ENCODE measurements at regions not wholly inside any gene's neighbourhood (a gene's known extent, or its start where the extent isn't known, plus 50 kb on each side); places are given as distances from the start of the nearest gene placed in this dataset.

- Histone ChIP-seq H3K9me3 (ENCODE audit: low read length) (no peaks in the 10 kb centered on the region), H3K79me2 (ENCODE audit: low read length) (no peaks in the 10 kb centered on the region), H4K20me1 (ENCODE audit: insufficient read depth, low read depth, low read length) (no peaks in the 10 kb centered on the region), H3K27me3 (ENCODE audit: low read length) (no peaks in the 10 kb centered on the region), H2AFZ (ENCODE audit: low read length) (no peak overlapping the region), H3K9me2 (replicated peaks; ENCODE audit: insufficient read depth, low read length) (no peaks in the 10 kb centered on the region), H3K27ac (ENCODE audit: low read length) (no peak overlapping the region), H3K4me3 (ENCODE audit: low read length) (no peak overlapping the region), H3K9ac (ENCODE audit: low read length) (no peak overlapping the region), H3K36me3 (ENCODE audit: insufficient read depth, low read length) (no peaks in the 10 kb centered on the region), H3K4me2 (ENCODE audit: low read depth, low read length, poor library complexity, severe bottlenecking) (no peak overlapping the region), H3K4me1 (ENCODE audit: low read length) (no peaks in the 10 kb centered on the region)
- DNase-seq, result no peak
These were observed 284.6 kb downstream of the INHBA start for GRCh38 chr7:41418337-41418736.

- no peak overlapping the region for H3K4me3 ChIP-seq (ENCODE audit: low read length)
- no peaks in the 10 kb centered on the region for H3K9me3 ChIP-seq (ENCODE audit: low read length)
- no peaks in the 10 kb centered on the region for H3K27me3 ChIP-seq (ENCODE audit: low read length)
- no peaks in the 10 kb centered on the region for H4K20me1 ChIP-seq (ENCODE audit: insufficient read depth, low read depth, low read length)
- no peak overlapping the region for H3K27ac ChIP-seq (ENCODE audit: low read length)
- H3K9me2 ChIP-seq (replicated peaks; ENCODE audit: insufficient read depth, low read length), result no peaks in the 10 kb centered on the region
- no peaks in the 10 kb centered on the region for H3K79me2 ChIP-seq (ENCODE audit: low read length)
- DNase-seq, result no peak
- no peaks in the 10 kb centered on the region for H3K36me3 ChIP-seq (ENCODE audit: insufficient read depth, low read length)
- no peak overlapping the region for H2AFZ ChIP-seq (ENCODE audit: low read length)
- H3K9ac ChIP-seq (ENCODE audit: low read length), result no peak overlapping the region
- H3K4me1 ChIP-seq (ENCODE audit: low read length), result no peaks in the 10 kb centered on the region
- no peak overlapping the region for H3K4me2 ChIP-seq (ENCODE audit: low read depth, low read length, poor library complexity, severe bottlenecking)
These were observed 286.7 kb downstream of the INHBA start for GRCh38 chr7:41416208-41416595.

- Histone ChIP-seq H2AFZ (ENCODE audit: low read length) (no peak overlapping the region), H3K79me2 (ENCODE audit: low read length) (no peaks in the 10 kb centered on the region), H3K27me3 (ENCODE audit: low read length) (no peaks in the 10 kb centered on the region), H4K20me1 (ENCODE audit: insufficient read depth, low read depth, low read length) (no peaks in the 10 kb centered on the region), H3K4me1 (ENCODE audit: low read length) (no peaks in the 10 kb centered on the region), H3K27ac (ENCODE audit: low read length) (no peak overlapping the region), H3K4me2 (ENCODE audit: low read depth, low read length, poor library complexity, severe bottlenecking) (no peak overlapping the region), H3K4me3 (ENCODE audit: low read length) (no peak overlapping the region), H3K9me2 (replicated peaks; ENCODE audit: insufficient read depth, low read length) (no peaks in the 10 kb centered on the region), H3K9ac (ENCODE audit: low read length) (no peak overlapping the region), H3K36me3 (ENCODE audit: insufficient read depth, low read length) (no peaks in the 10 kb centered on the region), H3K9me3 (ENCODE audit: low read length) (no peaks in the 10 kb centered on the region)
- no peak for DNase-seq
These were observed 287.3 kb downstream of the INHBA start for GRCh38 chr7:41415471-41416207.

- no peaks in the 10 kb centered on the region for H3K36me3 ChIP-seq (ENCODE audit: insufficient read depth, low read length)
These were observed 287.8 kb downstream of the INHBA start for GRCh38 chr7:41415051-41415450.

GRCh38 chr7:41404375-41405074 is 298.4 kb downstream of the INHBA start:
- no peak for DNase-seq
- Histone ChIP-seq H2AFZ (ENCODE audit: low read length) (no peak overlapping the region), H3K9ac (ENCODE audit: low read length) (no peak overlapping the region), H3K36me3 (ENCODE audit: insufficient read depth, low read length) (no peaks in the 10 kb centered on the region), H3K79me2 (ENCODE audit: low read length) (no peaks in the 10 kb centered on the region), H3K9me2 (replicated peaks; ENCODE audit: insufficient read depth, low read length) (no peaks in the 10 kb centered on the region), H3K4me1 (ENCODE audit: low read length) (no peaks in the 10 kb centered on the region), H3K27ac (ENCODE audit: low read length) (no peak overlapping the region), H3K4me3 (ENCODE audit: low read length) (no peak overlapping the region), H4K20me1 (ENCODE audit: insufficient read depth, low read depth, low read length) (no peaks in the 10 kb centered on the region), H3K4me2 (ENCODE audit: low read depth, low read length, poor library complexity, severe bottlenecking) (no peak overlapping the region), H3K9me3 (ENCODE audit: low read length) (no peaks in the 10 kb centered on the region), H3K27me3 (ENCODE audit: low read length) (no peaks in the 10 kb centered on the region)

More at GRCh38 chr7:41415051-41415450, 287.8 kb downstream of the INHBA start:
- H4K20me1 ChIP-seq (ENCODE audit: insufficient read depth, low read depth, low read length), result no peaks in the 10 kb centered on the region
- no peak for DNase-seq
- H3K79me2 ChIP-seq (ENCODE audit: low read length), result no peaks in the 10 kb centered on the region
- H3K4me3 ChIP-seq (ENCODE audit: low read length), result no peak overlapping the region
- H3K9me3 ChIP-seq (ENCODE audit: low read length), result no peaks in the 10 kb centered on the region
- H2AFZ ChIP-seq (ENCODE audit: low read length), result no peak overlapping the region
- H3K4me1 ChIP-seq (ENCODE audit: low read length), result no peaks in the 10 kb centered on the region
- no peak overlapping the region for H3K4me2 ChIP-seq (ENCODE audit: low read depth, low read length, poor library complexity, severe bottlenecking)
- H3K9ac ChIP-seq (ENCODE audit: low read length), result no peak overlapping the region
- no peak overlapping the region for H3K27ac ChIP-seq (ENCODE audit: low read length)
- no peaks in the 10 kb centered on the region for H3K9me2 ChIP-seq (replicated peaks; ENCODE audit: insufficient read depth, low read length)
- no peaks in the 10 kb centered on the region for H3K27me3 ChIP-seq (ENCODE audit: low read length)

GRCh38 chr7:41403291-41403690 is 299.6 kb downstream of the INHBA start:
- no peak overlapping the region for H3K27ac ChIP-seq (ENCODE audit: low read length)
- no peak overlapping the region for H3K9ac ChIP-seq (ENCODE audit: low read length)
- no peak overlapping the region for H3K4me2 ChIP-seq (ENCODE audit: low read depth, low read length, poor library complexity, severe bottlenecking)
- DNase-seq, result no peak
- no peaks in the 10 kb centered on the region for H4K20me1 ChIP-seq (ENCODE audit: insufficient read depth, low read depth, low read length)
- no peaks in the 10 kb centered on the region for H3K4me1 ChIP-seq (ENCODE audit: low read length)
- no peak overlapping the region for H2AFZ ChIP-seq (ENCODE audit: low read length)
- H3K9me2 ChIP-seq (replicated peaks; ENCODE audit: insufficient read depth, low read length), result no peaks in the 10 kb centered on the region
- no peaks in the 10 kb centered on the region for H3K9me3 ChIP-seq (ENCODE audit: low read length)
- H3K36me3 ChIP-seq (ENCODE audit: insufficient read depth, low read length), result no peaks in the 10 kb centered on the region
- H3K79me2 ChIP-seq (ENCODE audit: low read length), result no peaks in the 10 kb centered on the region
- no peaks in the 10 kb centered on the region for H3K27me3 ChIP-seq (ENCODE audit: low read length)
- H3K4me3 ChIP-seq (ENCODE audit: low read length), result no peak overlapping the region

- H3K9me3 ChIP-seq (ENCODE audit: low read length), result no peaks in the 10 kb centered on the region
- no peaks in the 10 kb centered on the region for H3K4me1 ChIP-seq (ENCODE audit: low read length)
- H3K36me3 ChIP-seq (ENCODE audit: insufficient read depth, low read length), result no peaks in the 10 kb centered on the region
- no peak overlapping the region for H3K9ac ChIP-seq (ENCODE audit: low read length)
- H2AFZ ChIP-seq (ENCODE audit: low read length), result no peak overlapping the region
- H3K27ac ChIP-seq (ENCODE audit: low read length), result no peak overlapping the region
- no peaks in the 10 kb centered on the region for H4K20me1 ChIP-seq (ENCODE audit: insufficient read depth, low read depth, low read length)
- no peak overlapping the region for H3K4me3 ChIP-seq (ENCODE audit: low read length)
- no peak for DNase-seq
- no peaks in the 10 kb centered on the region for H3K79me2 ChIP-seq (ENCODE audit: low read length)
- H3K9me2 ChIP-seq (replicated peaks; ENCODE audit: insufficient read depth, low read length), result no peaks in the 10 kb centered on the region
- no peak overlapping the region for H3K4me2 ChIP-seq (ENCODE audit: low read depth, low read length, poor library complexity, severe bottlenecking)
- no peaks in the 10 kb centered on the region for H3K27me3 ChIP-seq (ENCODE audit: low read length)
These were observed 301.1 kb downstream of the INHBA start for GRCh38 chr7:41401833-41402232.

GRCh38 chr7:41399171-41399570 is 303.7 kb downstream of the INHBA start:
- Histone ChIP-seq H3K36me3 (ENCODE audit: insufficient read depth, low read length) (no peaks in the 10 kb centered on the region), H4K20me1 (ENCODE audit: insufficient read depth, low read depth, low read length) (no peaks in the 10 kb centered on the region), H3K4me3 (ENCODE audit: low read length) (no peak overlapping the region), H3K9me3 (ENCODE audit: low read length) (no peaks in the 10 kb centered on the region), H3K79me2 (ENCODE audit: low read length) (no peaks in the 10 kb centered on the region), H3K27ac (ENCODE audit: low read length) (no peak overlapping the region), H3K4me2 (ENCODE audit: low read depth, low read length, poor library complexity, severe bottlenecking) (no peak overlapping the region), H3K9ac (ENCODE audit: low read length) (no peak overlapping the region), H3K9me2 (replicated peaks; ENCODE audit: insufficient read depth, low read length) (no peaks in the 10 kb centered on the region), H3K4me1 (ENCODE audit: low read length) (no peaks in the 10 kb centered on the region), H2AFZ (ENCODE audit: low read length) (no peak overlapping the region), H3K27me3 (ENCODE audit: low read length) (no peaks in the 10 kb centered on the region)
- DNase-seq, result no peak
